CD14-positive monocyte (primary cell): ENCODE measurements at regions not wholly inside any gene's neighbourhood (a gene's known extent, or its start where the extent isn't known, plus 50 kb on each side); places are given as distances from the start of the nearest gene placed in this dataset.

Experiments
- DNase-seq, 3 donors: peaks; one replicate each; pipeline ENCODE4 v3.0.0-alpha.2; 2011 to 2022
- H2AFZ ChIP-seq: 2 replicates; pipeline ENCODE4 v1.6.0; 2012; ENCODE audit warnings: mild to moderate bottlenecking, low read depth, low read length, inconsistent platforms; ENCODE audit not compliant: insufficient read depth, poor library complexity, severe bottlenecking
- H3K27ac ChIP-seq, 2 donors: 1 replicate in 1 of 2; 2 replicates in 1 of 2; pipeline ENCODE4 v1.5.1; 2012 to 2013; ENCODE audit warnings: low read length in 2 of 2, control low read depth in 1 of 2, inconsistent platforms in 1 of 2, low read depth in 1 of 2, mild to moderate bottlenecking in 1 of 2
- H3K27me3 ChIP-seq, 2 donors: one replicate each; pipeline versions ENCODE4 v1.6.0 to v1.6.1; 2011 to 2013; ENCODE audit warnings: low read length in 2 of 2; ENCODE audit not compliant: control insufficient read depth in 2 of 2, insufficient read depth in 2 of 2
- H3K36me3 ChIP-seq, 2 donors: replicated peaks in 1 of 2; 1 replicate in 1 of 2; 2 replicates in 1 of 2; pipeline versions ENCODE4 v1.5.1 to v1.6.1; 2012 to 2013; ENCODE audit warnings: low read length in 2 of 2, control low read depth in 1 of 2, inconsistent platforms in 1 of 2, mild to moderate bottlenecking in 1 of 2; ENCODE audit not compliant: insufficient read depth in 2 of 2, control insufficient read depth in 1 of 2
- H3K4me1 ChIP-seq, 2 donors: 1 replicate in 1 of 2; 2 replicates in 1 of 2; pipeline versions ENCODE4 v1.5.1 to v1.6.1; 2012 to 2013; ENCODE audit warnings: low read length in 2 of 2, control low read depth in 1 of 2, inconsistent platforms in 1 of 2, mild to moderate bottlenecking in 1 of 2, moderate library complexity in 1 of 2; ENCODE audit not compliant: insufficient read depth in 2 of 2, control insufficient read depth in 1 of 2
- H3K4me2 ChIP-seq: replicated peaks from 2 replicates; pipeline ENCODE3; 2012; ENCODE audit warnings: low read length, moderate library complexity, mild to moderate bottlenecking; ENCODE audit not compliant: poor library complexity, severe bottlenecking; ENCODE audit errors: extremely low read depth
- H3K4me3 ChIP-seq, 3 experiments: fragments of 200-600 bp in 1 of 3; sonication (generic) in 1 of 3; replicated peaks in 1 of 3; 1 replicate in 2 of 3; 2 replicates in 1 of 3; pipeline ENCODE4 v1.5.1; 2011 to 2013; ENCODE audit warnings: low read length in 3 of 3, mild to moderate bottlenecking in 3 of 3, control low read depth in 2 of 3, low read depth in 2 of 3, inconsistent platforms in 1 of 3, moderate library complexity in 1 of 3
- H3K79me2 ChIP-seq: 2 replicates; pipeline ENCODE4 v1.6.0; 2012; ENCODE audit warnings: mild to moderate bottlenecking, control low read depth, inconsistent platforms, low read length, moderate library complexity; ENCODE audit not compliant: insufficient read depth
- H3K9ac ChIP-seq: 2 replicates; pipeline ENCODE4 v1.6.0; 2017; ENCODE audit warnings: low read length, mild to moderate bottlenecking; ENCODE audit not compliant: insufficient read depth, poor library complexity, severe bottlenecking
- H3K9me3 ChIP-seq, 2 donors: replicated peaks in 1 of 2; 1 replicate in 1 of 2; 2 replicates in 1 of 2; pipeline versions ENCODE4 v1.5.1 to v1.6.1; 2012 to 2013; ENCODE audit warnings: low read length in 2 of 2, control low read depth in 1 of 2; ENCODE audit not compliant: control insufficient read depth in 1 of 2, insufficient read depth in 1 of 2
- H4K20me1 ChIP-seq: 2 replicates; pipeline ENCODE4 v1.6.0; 2012; ENCODE audit warnings: mild to moderate bottlenecking, low read length, control low read depth, moderate library complexity; ENCODE audit not compliant: insufficient read depth
- H3K27ac Mint-ChIP-seq, 7 donors: one replicate each; pipeline ENCODE4 v1.8.0; 2020; ENCODE audit warnings: mild to moderate bottlenecking in 7 of 7, mixed read lengths in 7 of 7, moderate library complexity in 6 of 7, inconsistent platforms in 2 of 7
- H3K27me3 Mint-ChIP-seq, 3 donors: one replicate each; pipeline ENCODE4 v1.8.0; 2021 to 2022; ENCODE audit warnings: low read depth in 3 of 3, mild to moderate bottlenecking in 3 of 3, mixed read lengths in 3 of 3, moderate library complexity in 3 of 3, inconsistent platforms in 1 of 3
- H3K36me3 Mint-ChIP-seq, 2 donors: one replicate each; pipeline ENCODE4 v1.8.0; 2020; ENCODE audit warnings: mixed read lengths in 2 of 2, inconsistent platforms in 1 of 2, mild to moderate bottlenecking in 1 of 2
- H3K4me1 Mint-ChIP-seq: one replicate; pipeline ENCODE4 v1.8.0; 2020; ENCODE audit warnings: mild to moderate bottlenecking, mixed read lengths
- H3K4me3 Mint-ChIP-seq, 2 donors: one replicate each; pipeline ENCODE4 v1.8.0; 2020; ENCODE audit warnings: mild to moderate bottlenecking in 2 of 2, mixed read lengths in 2 of 2, moderate library complexity in 1 of 2
- H3K9me3 Mint-ChIP-seq, 7 donors: one replicate each; pipeline ENCODE4 v1.8.0; 2020 to 2022; ENCODE audit warnings: mixed read lengths in 7 of 7, mild to moderate bottlenecking in 6 of 7, moderate library complexity in 6 of 7, inconsistent platforms in 2 of 7
- WGBS: methylation state at CpG from one replicate; pipeline ENCODE4 v1.1.5; 2013; ENCODE audit warnings: missing lambda C conversion rate; ENCODE audit not compliant: insufficient coverage; 5-methylcytosine and 5-hydroxymethylcytosine counted together
- intact Hi-C, 2 donors: fragments of 100-400 bp; cut with micrococcal nuclease; formaldehyde crosslinking; loops; one replicate each; pipeline versions ENCODE4 v1.15.0 to v1.15.1; 2023
- TF ChIP-seq, protein P1 (sequence below): fragments of 200-600 bp; IDR thresholded peaks from one replicate; pipeline ENCODE4 v1.8.0; 2022; ENCODE audit warnings: antibody characterized with exemption, mild to moderate bottlenecking

DNA sequence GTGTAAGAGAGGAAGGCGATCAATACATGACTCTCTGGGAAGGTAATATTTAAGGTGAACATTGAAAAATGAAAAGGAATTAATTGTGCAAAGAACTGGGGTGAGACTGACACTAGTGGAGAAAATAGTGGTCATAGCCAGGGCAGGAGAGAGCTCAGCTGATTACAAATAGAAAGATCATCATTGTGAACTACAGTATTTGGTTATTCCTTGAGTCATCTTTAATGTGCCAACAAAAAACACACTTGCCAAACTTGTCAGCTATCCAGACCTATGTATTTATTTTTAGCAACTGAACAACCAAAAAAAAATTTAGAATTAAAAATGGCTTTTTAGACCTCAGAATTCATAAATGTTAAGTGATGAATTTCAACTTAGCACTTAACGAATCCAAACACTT is 749.8 kb upstream of the CDH9 start:
- intact Hi-C loops = no loop called here
- Histone ChIP-seq H3K9me3 (peaks cover 0 to 3% of the 10 kb centered on the region in 2 donors), H3K79me2 (no peaks in the 10 kb centered on the region), H3K4me2 (no peak overlapping the region), H3K27me3 (no peaks in the 10 kb centered on the region), H3K27ac (no peak overlapping the region), H3K4me1 (no peaks in the 10 kb centered on the region), H2AFZ (no peak overlapping the region), H3K36me3 (no peaks in the 10 kb centered on the region), H3K9ac (no peak overlapping the region), H4K20me1 (no peaks in the 10 kb centered on the region), H3K4me3 (no peak overlapping the region)
- TF ChIP-seq, protein P1, sequence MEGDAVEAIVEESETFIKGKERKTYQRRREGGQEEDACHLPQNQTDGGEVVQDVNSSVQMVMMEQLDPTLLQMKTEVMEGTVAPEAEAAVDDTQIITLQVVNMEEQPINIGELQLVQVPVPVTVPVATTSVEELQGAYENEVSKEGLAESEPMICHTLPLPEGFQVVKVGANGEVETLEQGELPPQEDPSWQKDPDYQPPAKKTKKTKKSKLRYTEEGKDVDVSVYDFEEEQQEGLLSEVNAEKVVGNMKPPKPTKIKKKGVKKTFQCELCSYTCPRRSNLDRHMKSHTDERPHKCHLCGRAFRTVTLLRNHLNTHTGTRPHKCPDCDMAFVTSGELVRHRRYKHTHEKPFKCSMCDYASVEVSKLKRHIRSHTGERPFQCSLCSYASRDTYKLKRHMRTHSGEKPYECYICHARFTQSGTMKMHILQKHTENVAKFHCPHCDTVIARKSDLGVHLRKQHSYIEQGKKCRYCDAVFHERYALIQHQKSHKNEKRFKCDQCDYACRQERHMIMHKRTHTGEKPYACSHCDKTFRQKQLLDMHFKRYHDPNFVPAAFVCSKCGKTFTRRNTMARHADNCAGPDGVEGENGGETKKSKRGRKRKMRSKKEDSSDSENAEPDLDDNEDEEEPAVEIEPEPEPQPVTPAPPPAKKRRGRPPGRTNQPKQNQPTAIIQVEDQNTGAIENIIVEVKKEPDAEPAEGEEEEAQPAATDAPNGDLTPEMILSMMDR = no peak
- Mint-ChIP-seq H3K36me3 (no peaks in the 10 kb centered on the region), H3K27me3 (peaks cover 0 to 1% (median 0%) of the 10 kb centered on the region in 3 donors), H3K4me1 (no peaks in the 10 kb centered on the region), H3K9me3 (peaks cover 0 to 4% (median 1%) of the 10 kb centered on the region in 7 donors), H3K4me3 (no peak overlapping the region), H3K27ac (no peak overlapping the region)
- WGBS = 71% methylated on average over 1 of the region's 2 CpGs
- no peak for DNase-seq

DNA sequence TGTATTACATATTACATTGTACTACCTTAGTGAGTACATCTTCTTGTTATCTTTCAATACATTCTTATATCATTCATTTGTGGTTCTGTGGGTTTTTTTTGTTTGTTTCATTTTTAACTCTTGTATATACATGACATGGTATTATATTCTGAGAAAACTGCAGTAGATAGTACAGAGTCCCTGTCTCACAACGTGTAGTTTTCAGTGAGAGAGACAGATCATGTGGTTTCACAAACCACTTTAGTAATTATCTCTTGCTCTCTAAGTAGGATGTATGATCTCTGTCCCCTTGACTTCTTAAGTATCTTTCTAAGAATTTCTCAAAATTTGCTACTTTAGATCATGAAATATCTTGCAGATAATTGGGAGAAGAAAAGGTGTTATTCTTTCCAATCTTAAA is 745.9 kb upstream of the CDH9 start:
- TF ChIP-seq, protein P1 = no peak
- no peaks in the 10 kb centered on the region for H3K4me1 ChIP-seq
- no peak overlapping the region for H3K9ac ChIP-seq
- peaks cover 0 to 3% of the 10 kb centered on the region in 2 donors for H3K9me3 ChIP-seq
- H3K79me2 ChIP-seq = no peaks in the 10 kb centered on the region
- no peak overlapping the region for H3K27ac Mint-ChIP-seq
- H3K4me3 ChIP-seq = no peak overlapping the region
- peaks cover 0 to 1% (median 0%) of the 10 kb centered on the region in 3 donors for H3K27me3 Mint-ChIP-seq
- H3K27me3 ChIP-seq = no peaks in the 10 kb centered on the region
- no peaks in the 10 kb centered on the region for H4K20me1 ChIP-seq
- no peaks in the 10 kb centered on the region for H3K4me1 Mint-ChIP-seq
- H3K4me2 ChIP-seq = no peak overlapping the region
- DNase-seq = no peak
- peaks cover 0 to 4% (median 1%) of the 10 kb centered on the region in 7 donors for H3K9me3 Mint-ChIP-seq
- intact Hi-C loops = no loop called here
- H3K27ac ChIP-seq = no peak overlapping the region
- H3K4me3 Mint-ChIP-seq = no peak overlapping the region
- H3K36me3 ChIP-seq = no peaks in the 10 kb centered on the region
- no peak overlapping the region for H2AFZ ChIP-seq
- H3K36me3 Mint-ChIP-seq = no peaks in the 10 kb centered on the region
- WGBS = no CpG with 5 or more reads among the region's 1 CpG
